Muscle layer of colon (tissue), 2 donors: ENCODE measurements at regions not wholly inside any gene's neighbourhood (a gene's known extent, or its start where the extent isn't known, plus 50 kb on each side); places are given as distances from the start of the nearest gene placed in this dataset.
"Not testable (repeated sequence)": the region's sequence is repeated elsewhere in the genome, so short reads cannot be mapped to it uniquely, and the experiment has no call there.

Experiments used
- H3K27ac ChIP-seq: one replicate; pipeline ENCODE4 v1.7.0; 2013; ENCODE audit warnings: low read depth, mild to moderate bottlenecking, low read length, moderate library complexity
- H3K27me3 ChIP-seq, 2 donors: one replicate each; pipeline ENCODE4 v1.7.0; 2013; ENCODE audit warnings: low read length in 2 of 2, mild to moderate bottlenecking in 2 of 2; ENCODE audit not compliant: insufficient read depth in 2 of 2, control insufficient read depth in 1 of 2
- H3K36me3 ChIP-seq: one replicate; pipeline ENCODE4 v1.7.0; 2013; ENCODE audit warnings: mild to moderate bottlenecking, low read length; ENCODE audit not compliant: insufficient read depth
- H3K4me1 ChIP-seq: one replicate; pipeline ENCODE4 v1.7.0; 2013; ENCODE audit warnings: mild to moderate bottlenecking, low read length; ENCODE audit not compliant: insufficient read depth
- H3K4me3 ChIP-seq, 2 donors: one replicate each; pipeline ENCODE4 v1.7.0; 2013; ENCODE audit warnings: low read length in 2 of 2, low read depth in 1 of 2, mild to moderate bottlenecking in 1 of 2, moderate library complexity in 1 of 2
- H3K9ac ChIP-seq: one replicate; pipeline ENCODE4 v1.7.0; 2013; ENCODE audit warnings: low read length
- H3K9me3 ChIP-seq: one replicate; pipeline ENCODE4 v1.7.0; 2013; ENCODE audit warnings: mild to moderate bottlenecking, low read length
- donor health status: abdominal sarcoma.
- donor health status: Adenocarcinoma of cecum.

GRCh38 chr17:63019138-63019873 is 53.3 kb downstream of the TANC2 start:
- no peak overlapping the region for H3K9ac ChIP-seq
- H3K27me3 ChIP-seq: no peaks in the 10 kb centered on the region
- no peaks in the 10 kb centered on the region for H3K9me3 ChIP-seq
- H3K36me3 ChIP-seq: no peaks in the 10 kb centered on the region
- no peak overlapping the region for H3K4me3 ChIP-seq
- no peak overlapping the region for H3K27ac ChIP-seq
- H3K4me1 ChIP-seq: no peaks in the 10 kb centered on the region

DNA sequence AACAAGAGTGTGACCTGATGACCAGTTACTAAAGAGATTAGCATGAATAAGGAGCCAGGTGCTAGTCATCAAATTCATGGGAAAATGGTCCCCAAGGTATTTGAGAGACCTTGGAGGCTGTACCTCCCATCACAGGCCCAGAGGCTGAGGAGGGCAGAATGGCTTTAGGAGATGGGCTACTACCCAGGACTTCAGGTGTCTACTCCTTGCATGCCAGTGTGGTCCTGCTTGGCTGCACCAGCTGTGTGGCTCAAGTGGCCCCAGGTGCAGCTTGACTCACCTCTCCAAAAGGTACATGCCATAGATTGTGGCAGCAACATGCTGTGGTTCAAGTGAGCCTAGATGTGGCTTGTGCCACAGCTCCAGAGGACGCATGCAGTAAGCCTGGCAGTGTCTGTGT is 56.5 kb downstream of the TANC2 start:
- no peak overlapping the region for H3K27ac ChIP-seq
- H3K4me1 ChIP-seq: no peaks in the 10 kb centered on the region
- no peaks in the 10 kb centered on the region for H3K9me3 ChIP-seq
- no peak overlapping the region for H3K4me3 ChIP-seq
- H3K27me3 ChIP-seq: no peaks in the 10 kb centered on the region
- H3K9ac ChIP-seq: no peak overlapping the region
- no peaks in the 10 kb centered on the region for H3K36me3 ChIP-seq

GRCh38 chr17:63023049-63023448 is 57.0 kb downstream of the TANC2 start:
- Histone ChIP-seq H3K36me3 (no peaks in the 10 kb centered on the region), H3K9ac (no peak overlapping the region), H3K27ac (no peak overlapping the region), H3K4me1 (no peaks in the 10 kb centered on the region), H3K27me3 (no peaks in the 10 kb centered on the region), H3K9me3 (no peaks in the 10 kb centered on the region), H3K4me3 (no peak overlapping the region)

GRCh38 chr17:63024201-63024600 is 58.2 kb downstream of the TANC2 start:
- Histone ChIP-seq H3K36me3 (no peaks in the 10 kb centered on the region), H3K4me1 (no peaks in the 10 kb centered on the region), H3K27ac (no peak overlapping the region), H3K9me3 (no peaks in the 10 kb centered on the region), H3K4me3 (no peak overlapping the region), H3K9ac (no peak overlapping the region), H3K27me3 (no peaks in the 10 kb centered on the region)

GRCh38 chr17:63024716-63025115 is 58.7 kb downstream of the TANC2 start:
- no peaks in the 10 kb centered on the region for H3K9me3 ChIP-seq
- no peaks in the 10 kb centered on the region for H3K27me3 ChIP-seq
- H3K9ac ChIP-seq: no peak overlapping the region
- no peaks in the 10 kb centered on the region for H3K36me3 ChIP-seq
- H3K4me3 ChIP-seq: no peak overlapping the region
- H3K27ac ChIP-seq: no peak overlapping the region
- H3K4me1 ChIP-seq: no peaks in the 10 kb centered on the region

- H3K36me3 ChIP-seq, H3K27ac ChIP-seq, H3K4me3 ChIP-seq, H3K4me1 ChIP-seq, H3K9me3 ChIP-seq, H3K9ac ChIP-seq, H3K27me3 ChIP-seq: not testable (repeated sequence)
Measured at GRCh38 chr17:63025637-63026036, 59.6 kb downstream of the TANC2 start.

- Histone ChIP-seq H3K4me1 (no peaks in the 10 kb centered on the region), H3K4me3 (no peak overlapping the region), H3K27ac (no peak overlapping the region), H3K9ac (no peak overlapping the region), H3K27me3 (no peaks in the 10 kb centered on the region), H3K9me3 (no peaks in the 10 kb centered on the region), H3K36me3 (no peaks in the 10 kb centered on the region)
Measured at GRCh38 chr17:63029541-63029940, 63.5 kb downstream of the TANC2 start.

GRCh38 chr17:63032142-63032541 is 66.1 kb downstream of the TANC2 start:
- Histone ChIP-seq H3K27ac (no peak overlapping the region), H3K9me3 (no peaks in the 10 kb centered on the region), H3K36me3 (no peaks in the 10 kb centered on the region), H3K27me3 (no peaks in the 10 kb centered on the region), H3K9ac (no peak overlapping the region), H3K4me1 (no peaks in the 10 kb centered on the region), H3K4me3 (no peak overlapping the region)

- Histone ChIP-seq H3K27ac (no peak overlapping the region), H3K27me3 (no peaks in the 10 kb centered on the region), H3K4me3 (no peak overlapping the region), H3K9me3 (no peaks in the 10 kb centered on the region), H3K36me3 (no peaks in the 10 kb centered on the region), H3K9ac (no peak overlapping the region), H3K4me1 (no peaks in the 10 kb centered on the region)
Measured at GRCh38 chr17:63033142-63033541, 67.1 kb downstream of the TANC2 start.

DNA sequence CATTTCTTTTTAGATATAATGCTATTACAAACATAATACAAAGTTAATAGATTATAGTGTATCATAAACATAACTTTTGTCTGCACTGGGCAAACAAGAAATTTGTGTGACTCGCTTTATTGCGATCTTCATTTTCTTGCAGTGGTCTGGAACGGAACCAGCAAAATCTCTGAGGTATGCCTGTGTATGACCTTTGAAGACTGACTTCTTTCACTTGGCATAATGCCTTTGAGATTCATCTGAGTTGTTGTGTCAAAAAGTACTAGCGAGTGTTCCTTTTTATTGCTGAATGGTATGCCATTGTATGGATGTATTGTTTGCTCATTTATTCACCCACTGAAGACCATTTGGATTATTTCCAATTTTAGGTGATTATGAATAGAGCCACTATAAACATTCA is 69.2 kb downstream of the TANC2 start:
- H3K4me3 ChIP-seq: no peak overlapping the region
- peaks cover 12% of the 10 kb centered on the region for H3K4me1 ChIP-seq
- H3K27ac ChIP-seq: no peak overlapping the region
- no peaks in the 10 kb centered on the region for H3K36me3 ChIP-seq
- H3K27me3 ChIP-seq: no peaks in the 10 kb centered on the region
- H3K9me3 ChIP-seq: no peaks in the 10 kb centered on the region
- H3K9ac ChIP-seq: no peak overlapping the region

DNA sequence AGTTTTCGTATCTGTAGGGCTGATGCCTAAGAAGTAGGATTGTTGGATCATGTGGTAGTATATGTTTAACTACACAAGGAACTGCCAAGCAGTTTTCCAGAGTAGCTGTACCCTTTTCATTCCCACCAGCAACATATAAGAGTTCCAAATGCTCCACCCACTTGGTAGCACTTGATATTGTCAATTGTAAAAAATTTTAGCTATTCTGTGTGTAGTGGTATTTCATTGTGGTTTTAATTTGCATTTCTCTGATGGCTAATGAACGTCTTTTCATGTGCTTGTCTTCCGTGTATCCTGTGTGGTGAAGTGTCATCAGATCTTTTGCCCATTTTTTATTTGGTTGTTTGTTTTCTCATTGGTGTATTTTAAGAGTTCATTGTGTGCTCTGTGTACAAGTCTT is 69.7 kb downstream of the TANC2 start:
- H3K4me1 ChIP-seq: peaks cover 16% of the 10 kb centered on the region
- no peak overlapping the region for H3K4me3 ChIP-seq
- H3K9ac ChIP-seq: no peak overlapping the region
- H3K9me3 ChIP-seq: no peaks in the 10 kb centered on the region
- no peak overlapping the region for H3K27ac ChIP-seq
- H3K36me3 ChIP-seq: no peaks in the 10 kb centered on the region
- H3K27me3 ChIP-seq: no peaks in the 10 kb centered on the region

DNA sequence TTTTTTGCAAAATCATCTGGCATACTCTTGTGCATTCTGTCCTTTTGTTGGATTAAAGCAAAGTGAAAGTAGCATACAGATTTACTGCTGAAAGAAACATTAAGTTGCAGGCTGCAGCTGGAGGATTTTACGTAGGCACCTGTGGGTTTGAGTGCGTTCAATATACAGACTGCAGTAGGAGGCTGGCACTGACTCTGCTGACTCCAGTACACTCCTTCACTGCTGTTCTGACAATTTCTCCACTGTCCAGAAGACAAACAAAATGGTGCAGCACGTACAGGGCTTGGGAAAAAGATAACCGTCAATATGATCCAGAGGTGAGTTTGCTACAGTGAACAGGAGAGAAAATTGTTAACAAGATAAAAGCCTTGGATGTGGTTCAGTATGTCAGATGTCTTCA is 73.3 kb downstream of the TANC2 start:
- Histone ChIP-seq H3K9ac (no peak overlapping the region), H3K4me1 (peaks cover 19% of the 10 kb centered on the region), H3K4me3 (peak overlapping the region in 1 of 2 donors; percentile 41), H3K36me3 (no peaks in the 10 kb centered on the region), H3K9me3 (no peaks in the 10 kb centered on the region), H3K27me3 (no peaks in the 10 kb centered on the region), H3K27ac (no peak overlapping the region)
